Epithelial cell of esophagus (primary cell): ENCODE measurements at regions not wholly inside any gene's neighbourhood (a gene's known extent, or its start where the extent isn't known, plus 50 kb on each side); places are given as distances from the start of the nearest gene placed in this dataset.

ENCODE experiments used
- DNase-seq: peaks from one replicate; pipeline ENCODE4 v3.0.0; 2010; ENCODE audit warnings: low read depth
- H3K4me3 ChIP-seq: 2 replicates; pipeline ENCODE4 v1.5.1; 2011; ENCODE audit warnings: mild to moderate bottlenecking, low read length, control low read depth
- TF ChIP-seq, protein P1 (sequence below): IDR thresholded peaks from 2 replicates; pipeline ENCODE4 v1.5.1; 2011; ENCODE audit warnings: low read depth, mild to moderate bottlenecking, low read length, control low read depth, inconsistent platforms; ENCODE audit not compliant: insufficient read depth; ENCODE audit errors: missing control alignments

DNA sequence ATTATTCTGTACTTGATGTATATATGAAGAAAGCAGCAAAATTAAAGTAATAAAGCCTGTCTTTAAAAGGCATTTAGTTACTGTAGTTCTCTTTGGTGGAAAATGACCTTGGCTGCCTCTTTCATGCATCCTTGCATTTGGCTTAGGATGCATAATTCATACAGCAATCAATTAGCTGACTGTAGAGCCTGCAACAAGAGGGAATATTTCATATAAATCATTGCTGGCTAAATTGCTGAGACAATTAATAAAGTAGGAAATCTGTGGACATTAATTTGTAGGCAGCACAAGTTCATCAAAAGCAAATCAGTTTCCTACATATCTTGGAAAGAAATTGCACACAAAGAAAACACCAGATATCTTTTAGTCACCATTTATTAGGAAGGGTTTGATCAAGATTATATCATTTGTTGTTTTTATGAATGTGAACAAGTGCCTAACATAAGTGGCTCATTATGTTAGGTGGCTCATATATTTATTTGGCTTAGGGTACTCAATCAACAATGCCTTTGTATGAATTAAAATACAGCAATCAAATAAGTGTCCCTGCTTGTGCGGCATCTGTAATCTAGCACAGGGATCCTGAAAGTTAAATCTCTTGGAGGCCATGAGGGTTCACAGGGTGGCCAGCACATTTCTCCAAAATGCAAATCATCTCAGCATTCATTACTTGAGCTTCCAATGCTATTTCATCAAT, 220.4 kb upstream of the SPOPL start:
- TF ChIP-seq, protein P1, sequence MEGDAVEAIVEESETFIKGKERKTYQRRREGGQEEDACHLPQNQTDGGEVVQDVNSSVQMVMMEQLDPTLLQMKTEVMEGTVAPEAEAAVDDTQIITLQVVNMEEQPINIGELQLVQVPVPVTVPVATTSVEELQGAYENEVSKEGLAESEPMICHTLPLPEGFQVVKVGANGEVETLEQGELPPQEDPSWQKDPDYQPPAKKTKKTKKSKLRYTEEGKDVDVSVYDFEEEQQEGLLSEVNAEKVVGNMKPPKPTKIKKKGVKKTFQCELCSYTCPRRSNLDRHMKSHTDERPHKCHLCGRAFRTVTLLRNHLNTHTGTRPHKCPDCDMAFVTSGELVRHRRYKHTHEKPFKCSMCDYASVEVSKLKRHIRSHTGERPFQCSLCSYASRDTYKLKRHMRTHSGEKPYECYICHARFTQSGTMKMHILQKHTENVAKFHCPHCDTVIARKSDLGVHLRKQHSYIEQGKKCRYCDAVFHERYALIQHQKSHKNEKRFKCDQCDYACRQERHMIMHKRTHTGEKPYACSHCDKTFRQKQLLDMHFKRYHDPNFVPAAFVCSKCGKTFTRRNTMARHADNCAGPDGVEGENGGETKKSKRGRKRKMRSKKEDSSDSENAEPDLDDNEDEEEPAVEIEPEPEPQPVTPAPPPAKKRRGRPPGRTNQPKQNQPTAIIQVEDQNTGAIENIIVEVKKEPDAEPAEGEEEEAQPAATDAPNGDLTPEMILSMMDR = no peak
- no peak overlapping the region for H3K4me3 ChIP-seq
- no peak for DNase-seq

DNA sequence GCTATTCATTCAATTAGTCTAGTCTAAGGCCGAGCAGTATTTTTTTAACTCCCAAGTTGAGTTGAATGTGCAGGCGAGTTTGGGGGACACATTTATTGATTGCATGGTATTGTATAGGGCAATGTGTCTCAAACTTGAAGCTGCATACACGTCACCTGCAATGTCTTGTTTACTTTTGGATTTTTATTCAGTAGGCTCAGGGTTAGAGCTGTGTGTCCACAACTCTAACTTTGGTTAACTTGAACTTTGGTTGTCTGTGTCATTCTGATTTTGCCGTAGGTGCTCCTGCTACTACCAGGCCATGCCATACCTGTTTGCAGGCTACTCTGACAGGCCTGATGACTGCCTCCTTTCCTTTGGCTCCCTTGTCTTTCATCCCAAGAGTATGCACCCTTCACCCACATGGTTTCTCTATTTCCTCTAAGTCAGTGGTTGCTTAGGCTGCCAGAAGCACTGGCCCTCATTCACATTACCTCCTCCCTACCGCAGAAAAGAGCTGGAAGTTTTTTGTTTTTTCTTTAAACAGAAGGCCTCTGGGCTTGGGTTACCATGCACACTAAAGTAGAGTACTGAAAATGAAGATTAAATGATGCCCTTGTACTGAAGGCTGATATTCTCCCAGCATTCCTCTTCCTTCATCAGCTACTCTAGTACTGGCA, 219.4 kb upstream of the SPOPL start:
- TF ChIP-seq, protein P1 = no peak

DNA sequence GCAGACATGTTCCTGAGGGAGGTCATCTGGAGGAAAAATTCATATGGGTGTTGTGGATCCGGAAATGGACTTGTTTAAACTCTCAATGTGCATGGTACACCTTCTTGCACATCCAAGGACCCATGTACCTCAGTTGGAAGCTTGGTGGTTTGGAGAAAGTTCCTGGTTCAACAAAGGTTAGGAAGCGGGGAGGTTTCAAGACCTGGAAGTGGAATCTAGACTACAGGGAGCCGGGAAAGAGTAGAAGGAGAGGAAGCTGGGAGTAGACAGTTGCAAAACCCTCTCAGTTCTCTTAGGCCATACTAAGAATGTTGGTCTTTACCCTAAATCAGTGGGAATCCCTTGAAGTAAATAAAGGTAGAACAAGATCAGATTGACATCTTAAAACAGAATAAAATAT, 209.8 kb upstream of the SPOPL start:
- H3K4me3 ChIP-seq = no peak overlapping the region
- TF ChIP-seq, protein P1 = no peak
- no peak for DNase-seq

More for the DNA sequence above, 219.4 kb upstream of the SPOPL start:
- DNase-seq = no peak
- H3K4me3 ChIP-seq = no peak overlapping the region

DNA sequence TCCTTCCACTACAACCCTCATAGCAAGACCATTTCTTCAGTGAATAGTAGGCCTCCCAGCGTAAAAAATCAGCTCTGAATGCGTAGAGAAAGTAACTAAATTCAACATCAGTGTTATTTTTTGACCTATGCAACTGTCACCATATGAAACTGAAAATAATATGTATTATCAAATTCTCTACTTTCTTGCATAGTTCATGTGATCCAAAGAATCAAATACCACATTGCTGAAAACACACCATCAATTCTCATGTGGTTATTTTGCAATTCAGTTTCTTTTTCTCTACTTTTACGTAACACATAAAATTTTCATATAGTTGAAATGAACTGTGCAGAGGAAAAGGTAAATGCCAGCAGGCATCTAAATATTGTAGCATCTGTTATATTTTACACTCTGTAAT, 208.5 kb upstream of the SPOPL start:
- H3K4me3 ChIP-seq = no peak overlapping the region
- no peak for DNase-seq
- TF ChIP-seq, protein P1 = no peak

DNA sequence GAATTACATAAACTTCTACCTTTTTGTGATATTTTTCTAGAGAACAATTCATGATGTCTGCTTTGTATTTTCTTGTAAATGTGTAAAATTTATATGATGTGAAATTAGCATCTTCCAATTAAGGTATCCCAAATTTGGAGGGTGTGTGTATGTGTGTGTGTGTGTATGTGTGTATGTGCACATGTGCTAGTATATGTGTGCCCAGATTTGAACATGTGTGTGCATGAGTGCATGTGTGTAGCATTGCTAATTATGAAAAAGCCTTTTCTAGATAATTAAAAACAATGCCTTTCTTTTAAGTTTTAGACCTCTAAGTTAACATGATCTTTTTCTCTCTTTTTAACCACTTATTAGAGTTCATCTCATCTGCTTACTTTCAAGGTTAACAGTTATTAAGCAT, 208.0 kb upstream of the SPOPL start:
- TF ChIP-seq, protein P1 = no peak

DNA sequence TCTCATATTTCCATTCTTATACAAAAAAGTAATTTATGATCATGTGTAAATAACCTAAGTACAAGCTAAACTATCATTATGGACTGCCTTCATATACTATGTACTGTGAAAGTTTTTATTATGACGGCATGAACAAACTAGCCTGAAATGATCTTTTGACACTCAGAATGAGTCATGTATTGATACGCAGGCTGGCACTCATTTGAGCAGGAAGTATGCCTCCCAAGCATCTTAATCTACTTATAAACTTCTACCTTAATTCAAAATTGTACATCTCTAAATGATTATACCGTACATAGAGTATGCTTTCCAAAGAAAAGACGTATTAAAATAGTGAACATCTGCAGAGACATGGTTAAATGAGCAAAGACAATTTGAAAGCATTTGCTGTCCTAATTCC, 207.1 kb upstream of the SPOPL start:
- TF ChIP-seq, protein P1 = no peak
- no peak overlapping the region for H3K4me3 ChIP-seq
- peak; percentile 80 for DNase-seq

More for the DNA sequence above, 208.0 kb upstream of the SPOPL start:
- DNase-seq = no peak
- H3K4me3 ChIP-seq = no peak overlapping the region

DNA sequence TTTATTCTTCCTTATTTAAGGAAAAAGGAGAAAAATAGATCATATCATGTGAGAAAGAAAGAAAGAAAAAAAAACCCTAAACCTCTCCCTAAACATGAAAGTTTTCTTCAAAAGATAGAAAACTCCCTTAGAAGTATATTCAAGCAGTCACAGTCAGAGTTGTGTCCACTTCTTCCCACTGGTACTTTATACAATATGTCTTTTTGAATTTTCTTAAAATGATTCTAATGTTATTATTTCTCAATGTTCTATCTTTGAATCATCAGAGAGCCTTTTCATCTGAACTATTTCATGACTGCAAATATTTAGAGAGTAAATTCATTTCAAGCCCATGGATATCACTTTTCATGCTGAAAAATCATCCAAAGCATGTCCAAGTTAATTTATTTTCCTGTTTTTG, 205.2 kb upstream of the SPOPL start:
- TF ChIP-seq, protein P1 = no peak
- H3K4me3 ChIP-seq = no peak overlapping the region
- no peak for DNase-seq
